HL-60 (cell line): ENCODE measurements at regions not wholly inside any gene's neighbourhood (a gene's known extent, or its start where the extent isn't known, plus 50 kb on each side); places are given as distances from the start of the nearest gene placed in this dataset.

ENCODE experiments used
- DNase-seq, 2 experiments: peaks; one replicate each; pipeline ENCODE4 v3.0.0-alpha.2; 2010 to 2020; ENCODE audit warnings: low read depth in 1 of 2, low spot score in 1 of 2
- H3K27ac ChIP-seq: fragments of 250-450 bp; sonication (Bioruptor Pico); replicated peaks from 2 replicates; pipeline ENCODE4 v1.5.1; 2020; ENCODE audit warnings: mild to moderate bottlenecking, moderate library complexity
- H3K27me3 ChIP-seq: fragments of 250-450 bp; sonication (Bioruptor Pico); 2 replicates; pipeline ENCODE4 v1.5.1; 2021; ENCODE audit warnings: mild to moderate bottlenecking, moderate library complexity; ENCODE audit not compliant: insufficient read depth, poor library complexity, severe bottlenecking
- H3K4me3 ChIP-seq: replicated peaks from 2 replicates; pipeline ENCODE4 v1.5.1; 2011; ENCODE audit warnings: mild to moderate bottlenecking, control low read depth, low read length; ENCODE audit not compliant: insufficient read depth
- GABPA ChIP-seq: IDR thresholded peaks from 2 replicates; pipeline ENCODE4 v1.6.1; 2012; ENCODE audit warnings: low read depth
- POLR2AphosphoS5 ChIP-seq: IDR thresholded peaks from 2 replicates; pipeline ENCODE4 v1.6.1; 2012; ENCODE audit warnings: low read depth
- SPI1 ChIP-seq: IDR thresholded peaks from 2 replicates; pipeline ENCODE4 v1.6.1; 2012; ENCODE audit warnings: low read depth, mild to moderate bottlenecking, borderline replicate concordance
- TF ChIP-seq, protein P1 (sequence below): IDR thresholded peaks from 2 replicates; pipeline ENCODE4 v1.6.1; 2012; ENCODE audit warnings: low read depth; ENCODE audit not compliant: insufficient replicate concordance
- TF ChIP-seq, protein P2 (sequence below): IDR thresholded peaks from one replicate; pipeline ENCODE4 v1.5.1; 2011; ENCODE audit warnings: low read length, control low read depth, inconsistent platforms; ENCODE audit not compliant: insufficient read depth

DNA sequence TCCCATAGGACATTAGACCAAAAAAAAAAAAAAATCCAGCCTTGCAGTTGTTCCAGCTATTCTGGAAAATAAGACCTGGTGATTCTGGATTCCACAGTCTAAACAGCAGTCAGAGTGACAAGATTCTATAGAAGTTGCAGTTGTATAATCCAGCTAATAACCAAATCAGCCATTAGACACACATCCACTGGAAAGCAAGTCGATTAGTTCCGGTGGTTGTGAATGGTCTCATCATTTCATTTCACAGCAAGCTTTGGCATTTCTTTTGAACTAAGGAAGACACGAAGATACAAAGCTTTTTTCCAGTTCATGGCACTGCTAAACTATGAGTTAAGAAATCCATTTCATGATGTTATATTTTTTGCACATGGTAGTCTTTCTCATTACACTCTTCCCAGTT lies 54.4 kb upstream of the FAM89A start:
- Histone ChIP-seq H3K4me3 (no peak overlapping the region), H3K27ac (no peak overlapping the region), H3K27me3 (peaks cover 5% of the 10 kb centered on the region)
- no peak for DNase-seq
- TF ChIP-seq SPI1: no peak
- TF ChIP-seq, protein P1, sequence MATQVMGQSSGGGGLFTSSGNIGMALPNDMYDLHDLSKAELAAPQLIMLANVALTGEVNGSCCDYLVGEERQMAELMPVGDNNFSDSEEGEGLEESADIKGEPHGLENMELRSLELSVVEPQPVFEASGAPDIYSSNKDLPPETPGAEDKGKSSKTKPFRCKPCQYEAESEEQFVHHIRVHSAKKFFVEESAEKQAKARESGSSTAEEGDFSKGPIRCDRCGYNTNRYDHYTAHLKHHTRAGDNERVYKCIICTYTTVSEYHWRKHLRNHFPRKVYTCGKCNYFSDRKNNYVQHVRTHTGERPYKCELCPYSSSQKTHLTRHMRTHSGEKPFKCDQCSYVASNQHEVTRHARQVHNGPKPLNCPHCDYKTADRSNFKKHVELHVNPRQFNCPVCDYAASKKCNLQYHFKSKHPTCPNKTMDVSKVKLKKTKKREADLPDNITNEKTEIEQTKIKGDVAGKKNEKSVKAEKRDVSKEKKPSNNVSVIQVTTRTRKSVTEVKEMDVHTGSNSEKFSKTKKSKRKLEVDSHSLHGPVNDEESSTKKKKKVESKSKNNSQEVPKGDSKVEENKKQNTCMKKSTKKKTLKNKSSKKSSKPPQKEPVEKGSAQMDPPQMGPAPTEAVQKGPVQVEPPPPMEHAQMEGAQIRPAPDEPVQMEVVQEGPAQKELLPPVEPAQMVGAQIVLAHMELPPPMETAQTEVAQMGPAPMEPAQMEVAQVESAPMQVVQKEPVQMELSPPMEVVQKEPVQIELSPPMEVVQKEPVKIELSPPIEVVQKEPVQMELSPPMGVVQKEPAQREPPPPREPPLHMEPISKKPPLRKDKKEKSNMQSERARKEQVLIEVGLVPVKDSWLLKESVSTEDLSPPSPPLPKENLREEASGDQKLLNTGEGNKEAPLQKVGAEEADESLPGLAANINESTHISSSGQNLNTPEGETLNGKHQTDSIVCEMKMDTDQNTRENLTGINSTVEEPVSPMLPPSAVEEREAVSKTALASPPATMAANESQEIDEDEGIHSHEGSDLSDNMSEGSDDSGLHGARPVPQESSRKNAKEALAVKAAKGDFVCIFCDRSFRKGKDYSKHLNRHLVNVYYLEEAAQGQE: no peak
- TF ChIP-seq, protein P2, sequence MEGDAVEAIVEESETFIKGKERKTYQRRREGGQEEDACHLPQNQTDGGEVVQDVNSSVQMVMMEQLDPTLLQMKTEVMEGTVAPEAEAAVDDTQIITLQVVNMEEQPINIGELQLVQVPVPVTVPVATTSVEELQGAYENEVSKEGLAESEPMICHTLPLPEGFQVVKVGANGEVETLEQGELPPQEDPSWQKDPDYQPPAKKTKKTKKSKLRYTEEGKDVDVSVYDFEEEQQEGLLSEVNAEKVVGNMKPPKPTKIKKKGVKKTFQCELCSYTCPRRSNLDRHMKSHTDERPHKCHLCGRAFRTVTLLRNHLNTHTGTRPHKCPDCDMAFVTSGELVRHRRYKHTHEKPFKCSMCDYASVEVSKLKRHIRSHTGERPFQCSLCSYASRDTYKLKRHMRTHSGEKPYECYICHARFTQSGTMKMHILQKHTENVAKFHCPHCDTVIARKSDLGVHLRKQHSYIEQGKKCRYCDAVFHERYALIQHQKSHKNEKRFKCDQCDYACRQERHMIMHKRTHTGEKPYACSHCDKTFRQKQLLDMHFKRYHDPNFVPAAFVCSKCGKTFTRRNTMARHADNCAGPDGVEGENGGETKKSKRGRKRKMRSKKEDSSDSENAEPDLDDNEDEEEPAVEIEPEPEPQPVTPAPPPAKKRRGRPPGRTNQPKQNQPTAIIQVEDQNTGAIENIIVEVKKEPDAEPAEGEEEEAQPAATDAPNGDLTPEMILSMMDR: no peak
- TF ChIP-seq GABPA: no peak
- TF ChIP-seq POLR2AphosphoS5: no peak

DNA sequence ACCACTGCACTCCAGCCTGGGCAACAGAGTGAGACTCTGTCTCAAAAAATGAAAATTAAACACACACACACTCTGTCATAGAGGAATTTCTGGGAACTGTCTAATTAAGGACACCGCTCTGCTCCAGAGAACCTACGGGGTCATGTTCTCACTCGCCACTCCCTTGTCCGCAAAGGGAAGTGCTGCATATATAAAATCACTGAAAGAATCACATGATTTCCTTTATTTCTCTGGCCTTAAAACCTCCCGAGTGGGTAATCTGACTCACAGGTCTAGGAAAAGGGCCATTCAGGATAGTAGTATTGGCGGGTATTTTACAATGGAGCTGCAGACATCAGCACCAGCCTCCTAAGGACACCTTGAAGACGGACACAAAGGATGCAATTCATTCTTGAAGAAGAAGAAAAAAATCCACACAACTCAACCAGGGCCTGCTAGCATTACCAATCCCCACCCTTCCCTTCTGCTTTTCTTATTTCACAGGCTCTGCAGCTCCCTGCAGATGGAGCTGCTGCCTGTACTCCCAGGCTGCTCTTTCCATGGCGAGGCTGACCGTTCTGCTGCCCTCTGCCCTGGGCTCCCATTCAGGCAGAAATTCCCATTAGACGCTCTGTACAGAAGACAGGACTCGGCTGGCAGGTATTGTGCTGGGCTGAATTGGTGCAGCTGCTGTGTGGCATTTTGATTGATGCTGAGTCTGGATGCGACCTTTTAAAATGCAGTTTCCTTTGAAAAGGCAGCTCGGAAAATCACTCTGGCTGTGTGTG lies 53.3 kb upstream of the FAM89A start:
- no peak for DNase-seq
- H3K4me3 ChIP-seq: no peak overlapping the region
- no peak for TF ChIP-seq GABPA
- TF ChIP-seq, protein P1: no peak
- TF ChIP-seq SPI1: no peak
- TF ChIP-seq, protein P2: no peak
- TF ChIP-seq POLR2AphosphoS5: no peak
- H3K27me3 ChIP-seq: peaks cover 2% of the 10 kb centered on the region
- H3K27ac ChIP-seq: no peak overlapping the region

DNA sequence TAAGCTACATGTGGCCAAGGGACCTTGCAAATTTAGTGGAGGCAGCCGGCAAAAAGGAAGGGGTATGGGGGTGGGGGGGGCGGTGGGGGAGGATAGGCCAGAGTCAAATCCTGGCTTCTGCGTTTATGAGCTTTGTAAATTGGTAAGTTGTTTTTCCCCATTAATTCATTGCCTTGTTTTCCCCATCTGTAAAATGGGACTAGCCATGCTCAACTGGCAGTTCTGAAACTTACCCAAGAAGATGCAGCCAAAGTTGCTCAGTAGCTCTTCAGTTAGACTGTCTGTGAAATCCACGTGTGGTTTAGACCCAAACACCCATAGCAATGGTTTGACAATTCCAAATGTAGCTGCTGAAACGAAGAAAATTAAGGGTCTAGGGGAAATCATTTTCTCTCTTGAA lies 52.3 kb upstream of the FAM89A start:
- H3K27ac ChIP-seq: no peak overlapping the region
- H3K4me3 ChIP-seq: no peak overlapping the region
- TF ChIP-seq, protein P2: no peak
- TF ChIP-seq GABPA (no peak), SPI1 (no peak), POLR2AphosphoS5 (no peak)
- TF ChIP-seq, protein P1: no peak
- DNase-seq: no peak
- H3K27me3 ChIP-seq: peaks cover 2% of the 10 kb centered on the region
